ENCODE measurements at regions not wholly inside any gene's neighbourhood (a gene's known extent, or its start where the extent isn't known, plus 50 kb on each side); places are given as distances from the start of the nearest gene placed in this dataset.

DNA sequence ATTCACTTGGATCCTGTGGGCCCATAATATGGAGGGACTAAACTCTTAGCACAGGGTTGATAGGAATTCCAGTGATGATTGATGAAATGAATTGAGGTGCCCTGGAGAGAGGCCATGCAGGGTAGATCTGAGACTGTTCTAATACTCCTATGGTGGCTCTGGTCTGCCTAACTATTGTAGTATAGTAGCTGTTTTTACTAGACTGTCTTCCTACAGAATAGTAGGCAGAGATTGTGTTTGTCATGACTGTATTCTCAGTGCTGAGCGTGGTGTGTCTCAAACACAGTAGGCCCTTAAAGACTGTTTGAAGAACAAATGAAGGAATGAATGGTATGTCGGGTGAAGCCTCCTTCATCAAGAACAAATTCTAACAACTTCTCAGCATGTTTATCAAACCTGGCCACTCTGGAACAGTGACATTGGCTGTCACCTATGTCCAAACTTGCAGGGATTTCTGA is 107.0 kb upstream of the SESN3 start:
- DNase-seq (ENCODE audit: low read depth in 4 of 4, low spot score in 2 of 4) = no peak

DNA sequence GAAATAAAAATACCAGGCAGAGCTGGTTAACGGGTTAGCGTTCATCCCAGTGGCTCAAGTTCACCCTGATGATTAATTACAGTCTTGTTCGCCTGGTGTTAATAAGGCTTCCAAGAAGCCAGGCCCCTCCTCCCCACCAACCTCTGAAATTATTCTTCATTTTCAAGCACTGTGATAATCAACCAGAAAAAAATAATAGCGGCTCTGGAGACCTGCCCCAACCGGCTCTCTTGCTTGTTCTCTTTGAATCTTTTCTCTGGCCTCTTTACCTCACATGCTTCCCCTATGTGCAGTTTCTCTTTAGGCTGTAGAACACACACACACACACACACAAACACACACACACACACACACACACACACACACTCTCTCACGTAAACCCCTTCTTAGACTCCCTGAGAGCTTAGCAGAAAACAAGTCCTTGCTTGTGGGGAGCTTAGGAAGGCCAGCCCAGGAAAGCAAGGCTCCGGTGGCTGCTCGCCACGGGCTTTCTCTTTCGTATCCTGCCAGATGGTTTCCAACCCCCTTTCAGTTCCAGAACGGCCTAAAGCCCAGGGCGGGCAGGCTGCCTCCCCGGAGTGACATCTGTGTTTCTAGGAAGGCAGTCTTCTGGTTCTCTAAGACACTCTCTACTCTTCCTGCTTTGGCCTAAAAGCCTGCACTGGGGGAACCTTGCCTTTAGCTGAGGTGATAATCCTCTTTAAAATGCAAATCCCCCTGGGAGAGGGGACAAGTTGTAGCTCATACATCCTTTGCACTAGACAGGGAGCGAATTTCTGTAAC is 106.4 kb upstream of the SESN3 start:
- no peak for DNase-seq (ENCODE audit: low read depth in 4 of 4, low spot score in 2 of 4)

DNA sequence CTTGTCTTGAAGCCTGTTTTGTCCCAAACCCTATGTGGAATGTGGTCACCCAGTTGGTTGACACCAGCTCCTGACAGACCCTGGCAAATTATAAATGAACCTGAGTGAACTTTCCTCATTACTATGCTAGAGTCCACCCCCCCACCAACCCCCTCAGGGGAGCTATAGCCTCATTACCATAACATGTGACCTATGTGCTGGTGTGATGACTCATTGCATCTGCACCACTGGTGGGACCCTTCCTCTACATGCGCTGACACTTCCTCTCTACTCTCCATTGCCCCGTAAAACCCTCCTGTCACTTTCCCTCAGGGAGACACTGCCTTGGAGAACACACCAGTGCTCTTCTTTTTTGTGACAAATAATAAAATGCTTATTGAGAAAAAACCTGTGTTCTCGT is 105.0 kb upstream of the SESN3 start:
- no peak for DNase-seq (ENCODE audit: low read depth in 4 of 4, low spot score in 2 of 4)

DNA sequence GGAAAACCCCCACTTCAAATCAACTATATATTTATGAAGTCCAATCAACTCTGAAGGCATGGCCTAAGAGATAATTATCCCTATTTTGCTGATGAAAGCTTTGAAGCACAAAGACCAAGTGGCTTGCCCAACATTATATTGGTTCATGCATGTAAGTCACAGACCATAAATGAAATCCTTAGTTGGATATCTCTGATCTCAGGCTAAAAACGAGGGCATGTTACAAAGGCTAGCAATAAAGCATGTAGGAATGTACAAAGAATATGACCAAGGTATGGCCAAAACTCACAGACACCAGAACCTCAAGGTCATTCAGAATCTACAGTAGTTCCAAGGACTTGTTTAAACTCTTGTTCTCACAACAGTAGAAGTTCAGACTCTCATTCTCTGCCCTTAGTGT is 100.2 kb upstream of the SESN3 start:
- DNase-seq (ENCODE audit: low read depth in 4 of 4, low spot score in 2 of 4) = no peak

DNA sequence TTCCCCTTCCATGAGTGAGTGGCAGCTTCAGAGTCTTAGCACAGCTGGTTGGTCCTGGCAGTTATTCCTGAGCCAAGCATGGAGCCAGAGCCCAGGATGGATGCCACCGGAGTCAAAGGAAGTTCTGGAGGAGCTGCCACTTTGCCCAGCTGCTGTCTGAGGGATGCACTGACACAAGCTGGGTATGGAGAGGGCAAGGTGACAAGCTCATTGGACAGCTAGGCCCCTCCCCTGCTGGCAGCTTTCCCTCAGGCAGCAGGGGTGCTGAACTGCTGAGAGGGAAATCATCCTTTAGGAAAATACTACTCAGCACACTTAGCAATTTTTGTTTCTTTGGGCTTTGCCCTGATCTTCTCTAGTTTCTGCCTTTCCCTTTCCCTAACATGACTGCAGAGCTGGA is 99.3 kb upstream of the SESN3 start:
- DNase-seq (ENCODE audit: low read depth in 4 of 4, low spot score in 2 of 4) = no peak

DNA sequence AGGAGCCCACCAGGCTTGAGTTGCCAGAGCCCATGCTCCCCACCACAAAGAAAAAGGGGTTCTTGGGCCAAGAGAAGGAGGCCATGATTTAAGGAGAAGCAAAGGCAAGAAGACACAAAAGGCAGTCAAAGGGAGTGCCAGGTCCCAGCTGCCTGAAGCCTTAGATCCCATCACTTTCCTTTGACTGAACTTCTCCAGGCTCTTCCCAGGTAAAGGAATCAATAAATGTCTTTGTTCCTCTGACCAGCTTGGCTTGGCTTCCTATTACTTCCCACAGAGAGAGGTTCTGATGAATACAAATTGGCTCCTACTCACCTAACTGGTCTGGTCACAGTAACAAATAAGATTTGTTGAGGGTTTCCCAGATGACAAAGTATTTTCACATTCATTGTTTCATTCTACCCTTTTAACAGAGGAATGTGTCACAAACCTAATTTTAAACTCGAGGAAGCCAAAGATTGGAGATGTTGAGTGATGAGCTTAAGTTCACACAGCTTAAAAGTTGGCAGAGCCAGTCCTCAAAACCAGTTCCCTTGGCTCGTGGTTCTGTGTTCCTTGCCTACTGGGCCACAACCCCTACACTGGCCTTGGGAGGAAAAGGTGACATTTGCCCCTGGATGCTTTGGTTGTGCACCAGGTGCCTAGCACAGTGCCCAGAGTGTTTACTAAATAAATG is 96.4 kb upstream of the SESN3 start:
- DNase-seq (ENCODE audit: low read depth in 4 of 4, low spot score in 2 of 4) = no peak

DNA sequence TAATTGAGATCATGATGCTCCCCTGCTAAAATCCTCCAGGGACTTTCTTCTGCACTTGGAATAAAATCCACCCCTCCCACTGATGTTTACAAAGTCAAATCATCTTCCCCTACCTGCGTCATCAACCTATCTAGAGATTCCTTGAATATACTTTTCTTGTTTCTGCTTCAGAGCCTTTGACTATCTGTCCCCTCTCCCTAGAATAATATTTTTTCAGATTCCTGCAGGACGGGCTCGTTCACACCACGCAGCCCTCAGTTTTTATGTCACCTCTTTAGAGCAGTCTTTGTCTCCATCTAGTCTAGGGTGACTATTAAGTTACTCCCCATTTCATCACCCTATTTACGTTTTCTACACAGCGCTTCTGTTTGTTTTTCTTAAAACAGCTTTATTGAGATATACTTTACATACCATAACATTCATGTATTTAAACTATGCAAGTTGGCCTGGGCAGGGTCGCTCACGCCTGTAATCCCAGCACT is 94.8 kb upstream of the SESN3 start:
- no peak for DNase-seq (ENCODE audit: low read depth in 4 of 4, low spot score in 2 of 4)

DNA sequence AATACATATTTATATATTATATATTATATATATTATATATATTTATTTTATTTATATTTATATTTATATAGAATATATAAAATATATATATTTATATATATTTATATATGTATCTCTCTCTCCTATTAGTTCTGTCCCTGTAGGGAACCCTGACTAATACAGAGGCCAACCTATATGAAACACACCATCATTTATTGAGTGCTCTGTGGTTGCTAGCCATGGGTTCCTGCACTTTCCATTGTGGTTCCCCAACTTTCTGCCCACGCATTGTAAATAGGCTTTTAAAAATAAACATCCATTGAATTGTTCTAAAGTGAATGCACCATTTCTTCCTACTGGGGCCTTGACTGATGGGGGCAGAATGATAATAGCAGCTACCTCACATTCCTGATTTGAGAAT is 93.8 kb upstream of the SESN3 start:
- DNase-seq (ENCODE audit: low read depth in 4 of 4, low spot score in 2 of 4) = no peak

DNA sequence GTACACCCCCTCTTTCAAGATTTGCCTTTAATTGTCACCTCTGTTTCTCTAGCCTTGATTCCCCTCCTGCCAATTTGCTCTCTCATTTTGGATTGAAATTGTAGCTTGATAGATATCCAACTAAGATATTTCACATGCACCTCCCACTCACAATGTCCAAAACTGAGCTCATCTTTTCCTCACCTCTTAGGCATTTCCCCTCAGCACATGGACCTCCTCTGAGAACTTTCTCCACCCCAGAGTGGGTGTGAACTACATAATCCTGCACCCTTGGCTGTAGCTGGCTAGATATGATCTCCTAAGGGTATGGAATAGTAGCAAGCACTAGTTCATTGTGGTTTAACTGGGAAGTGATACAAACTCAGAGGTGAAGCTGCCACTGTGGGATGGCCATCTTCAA is 91.5 kb upstream of the SESN3 start:
- no peak for DNase-seq (ENCODE audit: low read depth in 4 of 4, low spot score in 2 of 4)

DNA sequence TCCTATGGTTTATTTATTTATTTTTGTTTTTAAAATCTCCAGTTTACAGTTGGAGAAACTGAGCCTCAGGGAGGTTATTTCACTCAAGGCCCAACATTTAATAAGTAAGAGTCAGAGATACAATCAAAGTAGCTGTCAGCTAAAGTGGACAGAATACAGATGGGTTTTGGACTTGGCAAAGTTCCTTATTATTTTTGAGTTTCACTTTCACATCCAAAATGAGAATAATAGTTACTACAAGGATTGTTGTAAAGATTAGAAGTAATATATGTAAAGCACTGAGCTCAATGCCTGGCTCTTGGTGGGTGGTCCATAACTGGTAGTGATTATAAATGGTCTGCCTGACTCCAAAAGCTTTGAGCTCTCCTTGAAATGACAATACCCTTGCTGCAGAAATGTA is 87.5 kb upstream of the SESN3 start:
- no peak for DNase-seq (ENCODE audit: low read depth in 4 of 4, low spot score in 2 of 4)

DNA sequence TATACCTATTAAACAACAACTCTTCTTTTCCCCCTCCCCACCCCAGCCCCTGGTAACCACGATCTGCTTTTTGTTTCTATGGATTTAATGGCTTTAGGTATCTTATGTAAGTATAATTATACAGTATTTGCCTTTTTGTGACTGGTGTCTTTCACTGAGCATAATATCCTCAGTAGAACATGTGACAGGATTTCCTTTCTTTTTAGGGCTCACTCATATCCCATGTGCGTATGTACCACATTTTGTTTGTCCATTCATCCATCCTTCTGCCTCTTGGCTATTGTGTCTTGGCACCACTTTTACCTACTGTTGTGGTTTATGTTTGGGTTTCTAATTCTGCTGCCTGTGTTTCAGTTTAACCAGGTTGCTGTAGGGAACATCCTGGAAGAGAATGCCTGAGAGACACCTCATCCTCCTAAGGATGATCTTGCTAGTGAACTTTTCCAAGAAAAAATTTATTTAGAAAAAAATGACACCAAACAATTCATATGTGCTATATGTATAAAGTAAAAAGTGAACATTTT is 77.6 kb upstream of the SESN3 start:
- no peak for DNase-seq (ENCODE audit: low read depth in 4 of 4, low spot score in 2 of 4)

DNA sequence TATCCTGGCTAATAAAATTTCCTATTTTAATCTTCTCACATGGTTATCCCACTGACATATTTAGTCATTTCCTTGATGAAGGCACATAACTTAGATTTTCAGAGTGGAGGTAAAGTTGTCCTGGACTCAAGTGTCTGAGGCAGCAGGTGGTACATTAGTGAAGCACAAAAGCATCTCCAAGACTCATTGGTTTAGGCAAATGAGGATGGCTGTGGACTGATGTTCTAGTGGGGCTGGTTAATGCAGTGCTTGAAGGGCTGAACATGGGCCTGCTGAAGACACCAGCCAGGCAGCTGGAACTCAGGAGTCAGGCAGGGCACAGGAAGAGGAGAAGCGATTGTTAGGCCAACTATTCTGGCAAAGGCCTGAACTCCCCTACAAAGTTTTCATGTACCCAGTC is 76.3 kb upstream of the SESN3 start:
- no peak for DNase-seq (ENCODE audit: low read depth in 4 of 4, low spot score in 2 of 4)

DNA sequence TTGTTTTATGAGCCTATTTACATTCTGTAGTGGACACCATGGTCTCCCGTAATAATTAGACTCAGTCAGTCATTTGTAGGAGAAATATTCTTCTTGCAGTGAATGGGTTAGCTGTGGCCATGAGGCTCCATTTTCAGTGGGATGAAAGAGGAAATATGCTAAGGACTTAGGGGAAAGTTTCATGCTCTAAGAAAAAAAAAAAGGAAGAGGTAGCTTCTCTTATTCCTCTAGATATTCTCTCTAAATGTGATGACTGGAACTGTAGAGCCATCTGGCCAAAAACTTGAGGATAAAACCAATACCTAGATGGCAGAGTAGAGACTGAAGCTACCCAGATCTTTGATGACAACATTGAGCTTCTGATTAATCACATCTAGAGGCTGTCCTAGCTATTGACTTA is 75.8 kb upstream of the SESN3 start:
- no peak for DNase-seq (ENCODE audit: low read depth in 4 of 4, low spot score in 2 of 4)

DNA sequence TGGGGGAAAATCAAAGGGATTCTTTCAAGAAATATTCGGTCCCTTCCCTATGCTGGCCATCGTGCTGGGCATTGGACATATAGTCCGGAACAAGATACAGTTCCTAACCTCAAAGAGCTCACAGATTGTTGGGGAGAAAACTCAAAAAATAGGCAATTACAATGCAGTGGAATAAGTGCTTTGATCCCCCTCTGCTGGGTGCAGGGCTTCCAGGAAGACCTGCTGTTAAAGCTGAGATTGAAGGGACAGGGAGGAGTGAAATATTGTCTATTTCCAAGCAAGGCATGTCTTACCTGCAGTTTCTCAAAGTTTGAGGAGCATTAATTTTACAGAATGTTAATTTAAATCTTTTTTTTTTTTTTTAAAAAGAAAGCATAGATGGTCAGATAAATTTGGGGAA is 75.1 kb upstream of the SESN3 start:
- DNase-seq (ENCODE audit: low read depth in 4 of 4, low spot score in 2 of 4) = no peak

DNA sequence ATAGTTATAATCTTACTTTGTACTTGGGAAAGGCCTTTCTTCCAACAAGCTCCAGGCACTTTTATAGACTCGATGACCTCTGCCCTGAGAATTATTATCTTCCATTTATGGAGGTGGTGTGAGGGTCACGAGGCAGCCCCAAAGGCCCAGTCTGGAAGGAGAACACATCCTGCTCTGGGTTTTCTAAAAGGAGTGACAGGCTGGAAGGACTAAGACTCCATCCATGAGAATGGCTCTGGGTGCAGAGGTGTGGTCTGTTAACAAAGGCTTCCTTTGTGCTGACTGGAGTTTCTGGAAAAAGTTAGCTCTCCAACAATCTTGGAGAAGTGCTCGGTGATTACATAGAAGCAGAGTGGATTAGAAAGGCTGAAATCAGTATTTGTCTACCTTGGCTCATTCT is 74.7 kb upstream of the SESN3 start:
- no peak for DNase-seq (ENCODE audit: low read depth in 4 of 4, low spot score in 2 of 4)

DNA sequence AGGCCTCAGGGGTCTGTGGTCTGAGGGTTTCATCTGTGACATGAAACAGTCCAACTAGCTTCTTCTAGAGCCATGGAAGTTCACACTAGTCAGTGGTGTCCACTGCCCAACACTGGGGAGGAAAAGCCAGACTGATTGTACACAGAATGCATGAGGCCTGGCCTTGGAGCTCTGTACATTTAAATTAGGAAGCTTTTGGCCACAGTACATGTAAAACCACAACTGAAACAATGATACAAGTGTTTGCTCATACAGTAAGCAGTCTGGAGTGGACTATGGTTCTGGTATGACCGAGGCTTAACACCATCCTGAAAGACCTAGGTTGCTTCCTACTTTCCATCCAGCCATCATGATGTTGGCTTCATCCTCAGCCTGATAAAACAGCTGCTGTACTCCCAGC is 73.8 kb upstream of the SESN3 start:
- no peak for DNase-seq (ENCODE audit: low read depth in 4 of 4, low spot score in 2 of 4)

DNA sequence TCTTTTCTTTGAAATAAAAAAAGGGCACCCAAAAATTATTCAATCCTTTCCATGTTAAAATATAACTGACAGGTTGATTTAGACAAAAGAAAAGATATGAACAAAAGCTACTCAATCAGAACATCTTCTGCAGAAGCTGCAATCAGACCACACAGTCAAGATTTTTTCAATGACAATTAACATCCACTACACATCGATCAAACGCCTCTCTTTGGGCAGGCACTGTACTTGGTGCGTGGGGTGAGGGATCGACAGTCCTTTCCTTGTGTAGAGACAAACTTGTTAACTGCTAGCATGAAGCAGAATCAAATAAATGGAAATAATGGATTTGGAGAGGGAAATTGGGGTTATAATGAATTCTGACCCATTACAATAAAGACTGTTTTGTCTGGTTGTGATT is 71.2 kb upstream of the SESN3 start:
- no peak for DNase-seq (ENCODE audit: low read depth in 4 of 4, low spot score in 2 of 4)

DNA sequence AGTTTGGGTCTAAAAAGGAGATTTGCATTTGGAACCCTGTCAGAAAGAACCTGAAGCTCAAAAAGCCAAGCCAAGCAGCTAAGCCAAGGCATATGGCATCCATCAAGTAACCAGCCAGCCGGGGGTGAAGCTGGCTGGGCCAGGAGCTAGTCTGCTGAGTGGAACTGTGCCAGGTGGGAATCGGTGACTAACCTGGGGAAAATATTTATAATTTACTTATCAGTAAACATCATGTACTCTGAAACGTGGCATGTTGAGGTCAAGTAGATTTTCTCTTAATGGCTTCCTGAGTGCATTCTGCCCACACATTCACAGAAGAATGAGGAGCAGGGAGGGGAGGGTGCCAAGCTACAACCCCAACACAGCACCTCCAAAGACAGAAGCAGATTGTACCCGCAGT is 70.5 kb upstream of the SESN3 start:
- no peak for DNase-seq (ENCODE audit: low read depth in 4 of 4, low spot score in 2 of 4)

DNA sequence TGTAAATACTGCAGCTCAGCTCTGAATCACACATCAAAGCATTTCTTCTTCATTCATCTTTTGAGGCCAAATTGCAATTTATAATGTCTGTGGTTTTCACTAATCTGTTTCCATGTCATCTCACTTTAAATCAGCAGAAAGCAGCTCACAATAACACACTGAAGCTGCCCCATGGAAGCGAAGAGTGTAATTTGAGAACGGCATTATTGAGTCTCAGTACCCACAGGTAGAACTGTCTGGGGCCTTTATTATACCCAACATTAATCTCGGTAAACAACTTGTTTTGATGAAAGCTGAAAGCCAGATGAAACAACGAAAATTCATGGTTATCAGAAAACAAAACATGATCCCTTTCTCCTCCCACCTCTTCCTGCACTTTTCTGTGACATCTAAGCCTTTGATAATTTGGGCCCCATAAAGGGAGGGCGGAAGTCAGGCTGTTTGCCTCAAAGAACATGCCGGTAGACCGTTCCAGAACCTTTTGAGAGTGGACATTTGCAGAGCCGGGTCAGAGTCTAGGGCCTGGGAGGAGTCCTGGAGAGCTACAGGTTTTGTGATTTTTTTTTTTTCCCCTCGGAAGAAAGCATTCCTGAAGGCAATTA is 68.2 kb upstream of the SESN3 start:
- DNase-seq (ENCODE audit: low read depth in 4 of 4, low spot score in 2 of 4) = peak in 3 of 4 donors; percentile 37 to 53 (median 52)

DNA sequence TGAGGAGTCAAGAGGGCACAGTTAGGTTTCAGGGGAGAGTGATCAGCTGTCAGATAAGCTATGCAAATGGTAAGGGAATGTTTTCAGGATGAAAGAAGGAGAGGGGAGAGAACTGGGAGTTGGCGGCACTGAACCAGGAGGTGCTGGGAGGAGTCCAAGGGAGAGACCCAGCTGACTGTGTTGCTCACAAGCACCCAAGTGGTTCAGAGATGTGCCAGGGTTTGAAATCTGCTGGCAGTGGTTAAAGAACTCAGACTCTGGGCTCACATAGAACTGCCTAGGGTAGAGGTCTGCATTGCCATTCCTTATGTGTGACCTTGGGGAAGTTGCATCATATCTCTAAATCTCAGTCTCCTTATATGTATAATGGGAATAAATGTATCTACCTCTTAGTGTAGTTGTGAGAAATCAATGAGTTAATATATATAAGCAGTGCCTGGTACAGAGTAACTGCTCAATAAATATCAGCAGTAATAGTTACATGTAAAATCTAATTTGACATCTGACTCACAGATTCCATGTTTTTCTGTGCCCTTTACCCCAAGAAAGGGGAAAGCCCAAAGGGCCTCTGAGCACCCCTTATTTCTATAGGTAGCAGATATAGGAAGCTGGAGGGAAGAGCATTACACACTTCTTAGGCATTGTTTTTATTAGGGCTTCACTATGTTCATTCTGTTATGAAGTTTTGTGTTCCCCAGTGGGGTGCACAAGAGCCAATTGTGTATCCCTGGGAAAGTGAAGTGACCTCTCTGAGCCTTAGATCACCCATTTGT is 66.9 kb upstream of the SESN3 start:
- no peak for DNase-seq (ENCODE audit: low read depth in 4 of 4, low spot score in 2 of 4)

DNA sequence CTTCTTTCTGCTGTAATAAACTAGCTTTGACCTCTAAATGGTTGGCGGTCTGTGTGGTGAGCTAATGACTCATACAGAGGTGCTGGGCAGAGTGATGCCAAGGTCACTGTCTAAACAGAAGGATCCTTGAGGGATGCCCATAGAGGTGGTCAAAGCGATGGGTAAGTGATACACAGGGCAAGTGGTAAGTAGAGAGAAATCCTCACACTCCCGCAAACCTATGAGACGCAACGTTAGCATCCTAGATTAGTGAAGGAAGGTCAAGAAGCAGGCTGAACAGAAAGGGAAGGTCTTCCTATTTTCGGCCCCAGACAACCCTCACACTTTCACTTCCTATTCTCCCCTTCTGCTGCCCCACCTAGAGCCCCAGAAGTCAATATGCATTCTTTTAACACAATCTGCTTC is 65.6 kb upstream of the SESN3 start:
- no peak for DNase-seq (ENCODE audit: low read depth in 4 of 4, low spot score in 2 of 4)

Measured in left renal cortex interstitium (tissue), 4 donors.